Testis (tissue), 2 donors: ENCODE measurements at regions not wholly inside any gene's neighbourhood (a gene's known extent, or its start where the extent isn't known, plus 50 kb on each side); places are given as distances from the start of the nearest gene placed in this dataset.
"Not testable (repeated sequence)": the region's sequence is repeated elsewhere in the genome, so short reads cannot be mapped to it uniquely, and the experiment has no call there.

Experiments
- POLR2A ChIP-seq: fragments of 450-650 bp; IDR thresholded peaks from one replicate; pipeline ENCODE4 v1.6.1; 2017; ENCODE audit warnings: antibody characterized with exemption, mild to moderate bottlenecking, moderate library complexity
- TF ChIP-seq, protein P1 (sequence below), 3 experiments: fragments of 450-650 bp in 2 of 3; fragments of 200-600 bp in 1 of 3; sonication (generic) in 1 of 3; IDR thresholded peaks; one replicate each; pipeline ENCODE4 v1.5.1; 2016 to 2019; ENCODE audit warnings: antibody characterized with exemption in 3 of 3, mild to moderate bottlenecking in 2 of 3, moderate library complexity in 1 of 3

DNA sequence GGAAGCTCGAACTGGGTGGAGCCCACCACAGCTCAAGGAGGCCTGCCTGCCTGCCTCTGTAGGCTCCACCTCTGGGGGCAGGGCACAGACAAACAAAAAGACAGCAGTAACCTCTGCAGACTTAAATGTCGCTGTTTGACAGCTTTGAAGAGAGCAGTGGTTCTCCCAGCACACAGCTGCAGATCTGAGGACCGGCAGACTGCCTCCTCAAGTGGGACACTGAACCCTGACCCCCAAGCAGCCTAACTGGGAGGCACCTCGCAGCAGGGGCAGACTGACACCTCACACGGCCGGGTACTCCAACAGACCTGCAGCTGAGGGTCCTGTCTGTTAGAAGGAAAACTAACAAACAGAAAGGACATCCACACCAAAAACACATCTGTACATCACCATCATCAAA is 730.9 kb upstream of the ACTRT1 start:
- TF ChIP-seq, protein P1, sequence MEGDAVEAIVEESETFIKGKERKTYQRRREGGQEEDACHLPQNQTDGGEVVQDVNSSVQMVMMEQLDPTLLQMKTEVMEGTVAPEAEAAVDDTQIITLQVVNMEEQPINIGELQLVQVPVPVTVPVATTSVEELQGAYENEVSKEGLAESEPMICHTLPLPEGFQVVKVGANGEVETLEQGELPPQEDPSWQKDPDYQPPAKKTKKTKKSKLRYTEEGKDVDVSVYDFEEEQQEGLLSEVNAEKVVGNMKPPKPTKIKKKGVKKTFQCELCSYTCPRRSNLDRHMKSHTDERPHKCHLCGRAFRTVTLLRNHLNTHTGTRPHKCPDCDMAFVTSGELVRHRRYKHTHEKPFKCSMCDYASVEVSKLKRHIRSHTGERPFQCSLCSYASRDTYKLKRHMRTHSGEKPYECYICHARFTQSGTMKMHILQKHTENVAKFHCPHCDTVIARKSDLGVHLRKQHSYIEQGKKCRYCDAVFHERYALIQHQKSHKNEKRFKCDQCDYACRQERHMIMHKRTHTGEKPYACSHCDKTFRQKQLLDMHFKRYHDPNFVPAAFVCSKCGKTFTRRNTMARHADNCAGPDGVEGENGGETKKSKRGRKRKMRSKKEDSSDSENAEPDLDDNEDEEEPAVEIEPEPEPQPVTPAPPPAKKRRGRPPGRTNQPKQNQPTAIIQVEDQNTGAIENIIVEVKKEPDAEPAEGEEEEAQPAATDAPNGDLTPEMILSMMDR (IDR thresholded peaks at IDR 0.05), result not testable (repeated sequence)
- TF ChIP-seq POLR2A, result not testable (repeated sequence)
